SK-N-MC (cell line): ENCODE measurements at regions not wholly inside any gene's neighbourhood (a gene's known extent, or its start where the extent isn't known, plus 50 kb on each side); places are given as distances from the start of the nearest gene placed in this dataset.

Experiments used
- EZH2 ChIP-seq: fragments of 200-600 bp; sonication (generic); IDR thresholded peaks from one replicate; pipeline ENCODE4 v1.6.1; 2017; ENCODE audit warnings: antibody characterized with exemption
- FOXP2 ChIP-seq: optimal IDR thresholded peaks from 2 replicates; pipeline ENCODE3; 2011; ENCODE audit warnings: mild to moderate bottlenecking, moderate library complexity; ENCODE audit not compliant: insufficient read depth; ENCODE audit errors: extremely low read length, control extremely low read depth
- POLR2AphosphoS5 ChIP-seq: IDR thresholded peaks from 2 replicates; pipeline ENCODE4 v1.6.1; 2012; ENCODE audit warnings: mild to moderate bottlenecking, low read depth, low read length, borderline replicate concordance

GRCh38 chr17:79299349-79299748 is 224.7 kb downstream of the ENGASE start:
- TF ChIP-seq EZH2 (no peak), POLR2AphosphoS5 (no peak), FOXP2 (no peak)
